GM19193 (cell line): ENCODE measurements at regions not wholly inside any gene's neighbourhood (a gene's known extent, or its start where the extent isn't known, plus 50 kb on each side); places are given as distances from the start of the nearest gene placed in this dataset.

Experiments
- POLR2A ChIP-seq: IDR thresholded peaks from 4 replicates; pipeline ENCODE4 v1.6.1; 2011; ENCODE audit not compliant: insufficient read depth, insufficient read length; ENCODE audit errors: extremely low read depth

DNA sequence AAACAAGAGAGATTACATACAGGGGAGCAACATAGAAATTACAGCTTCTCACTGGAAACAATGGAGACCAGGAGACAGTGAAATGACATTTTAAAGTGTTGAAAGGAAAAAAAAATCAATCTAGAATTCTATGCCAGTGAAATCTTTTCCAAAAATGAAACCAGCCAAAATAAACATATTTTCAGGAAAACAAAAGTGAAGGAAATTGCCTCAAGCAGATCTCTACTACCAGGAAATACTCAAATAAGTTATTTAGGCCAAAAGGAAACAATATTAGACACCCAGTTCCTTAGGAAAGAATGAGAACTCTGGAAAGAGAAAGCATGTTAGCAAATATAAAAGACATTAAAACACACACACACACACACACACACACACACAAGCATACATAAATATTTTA lies 339.9 kb upstream of the NCKAP5 start:
- TF ChIP-seq POLR2A = no peak

GRCh38 chr2:133918141-133918540 lies 335.7 kb upstream of the MGAT5 start:
- TF ChIP-seq POLR2A = no peak

- no peak for TF ChIP-seq POLR2A
Measured at GRCh38 chr2:133919285-133919684, 334.6 kb upstream of the MGAT5 start.

DNA sequence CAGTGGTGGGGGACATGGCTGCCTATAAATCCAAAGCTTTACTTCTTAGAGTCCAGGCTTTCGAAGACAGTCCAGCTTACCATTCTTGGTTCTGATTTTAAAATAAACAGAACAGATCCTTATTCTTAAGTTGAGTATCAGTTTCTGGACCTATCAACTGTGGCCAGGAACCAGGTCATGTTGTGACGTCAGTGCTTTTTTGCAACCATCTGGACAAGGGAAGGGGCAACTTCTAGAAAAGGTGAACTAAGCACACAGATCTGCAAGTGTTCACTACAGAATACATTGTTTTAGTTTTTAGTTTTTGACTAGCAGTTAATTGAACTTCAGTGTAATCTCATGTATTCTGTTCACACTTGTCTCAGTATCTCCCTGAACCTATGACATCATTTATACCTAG lies 326.0 kb upstream of the MGAT5 start:
- no peak for TF ChIP-seq POLR2A

DNA sequence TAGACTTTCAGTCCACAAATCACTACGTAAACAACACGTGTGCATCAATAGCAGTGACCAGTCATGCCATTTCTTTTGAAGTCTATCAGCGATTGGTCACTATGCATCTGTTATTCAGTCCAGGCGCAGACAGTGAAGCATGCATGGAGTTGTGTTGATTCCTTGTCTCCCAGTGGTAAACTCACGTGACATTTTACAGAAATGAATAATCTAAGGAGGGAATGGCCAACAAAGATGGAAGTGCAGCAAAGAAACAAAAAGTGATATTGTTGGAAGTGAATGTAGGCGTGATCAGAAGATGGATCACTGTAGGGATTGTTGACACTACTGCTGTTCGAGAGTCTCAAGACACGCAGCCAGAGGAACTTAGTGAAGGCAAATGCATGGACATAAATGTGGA lies 317.8 kb upstream of the MGAT5 start:
- no peak for TF ChIP-seq POLR2A

- TF ChIP-seq POLR2A = no peak
Measured at GRCh38 chr2:133936601-133937000, 317.3 kb upstream of the MGAT5 start.

GRCh38 chr2:133937669-133938068 lies 316.2 kb upstream of the MGAT5 start:
- TF ChIP-seq POLR2A = no peak

DNA sequence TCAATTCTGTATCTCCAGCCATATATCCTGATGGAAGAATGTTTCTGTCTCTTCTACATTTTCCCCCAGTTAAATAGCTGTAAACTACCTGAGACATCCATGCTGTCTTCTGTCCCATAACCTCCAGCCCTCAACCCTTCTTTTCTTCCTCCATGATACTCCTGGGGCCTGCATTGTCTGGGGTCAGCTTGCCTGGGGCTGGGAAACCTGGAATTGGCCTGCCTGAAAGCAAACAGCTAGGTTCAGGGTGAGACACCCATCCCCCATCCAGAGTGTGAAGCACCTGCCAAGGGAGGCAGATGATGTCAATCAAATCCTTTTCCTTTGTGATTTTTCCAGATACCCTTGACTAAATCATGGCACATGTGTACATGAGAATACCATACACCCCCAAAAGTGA lies 313.7 kb upstream of the MGAT5 start:
- no peak for TF ChIP-seq POLR2A

- no peak for TF ChIP-seq POLR2A
Measured at GRCh38 chr2:133941666-133942065, 312.2 kb upstream of the MGAT5 start.

- TF ChIP-seq POLR2A = no peak
Measured at GRCh38 chr2:133942398-133942797, 311.5 kb upstream of the MGAT5 start.

DNA sequence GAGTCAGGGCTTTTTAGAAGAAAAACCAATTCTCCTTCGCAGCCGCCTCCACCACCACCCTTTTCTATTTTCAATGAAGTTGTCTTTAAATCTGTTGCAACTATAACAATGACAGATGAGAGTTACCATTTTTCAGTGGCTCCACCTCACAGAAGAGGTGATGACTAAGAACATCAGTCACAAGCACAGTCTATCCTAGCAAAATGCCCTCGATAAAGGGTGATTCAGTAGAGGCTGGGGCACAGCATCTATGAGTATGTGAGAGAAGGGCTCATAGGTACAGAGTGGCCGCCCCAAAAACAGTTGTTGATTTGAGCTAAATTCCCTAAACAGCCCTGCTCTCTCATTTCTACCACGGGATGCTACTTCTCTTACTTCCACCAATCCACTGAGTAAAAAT lies 310.8 kb upstream of the MGAT5 start:
- TF ChIP-seq POLR2A = no peak

GRCh38 chr2:133945089-133945488 lies 308.8 kb upstream of the MGAT5 start:
- no peak for TF ChIP-seq POLR2A

DNA sequence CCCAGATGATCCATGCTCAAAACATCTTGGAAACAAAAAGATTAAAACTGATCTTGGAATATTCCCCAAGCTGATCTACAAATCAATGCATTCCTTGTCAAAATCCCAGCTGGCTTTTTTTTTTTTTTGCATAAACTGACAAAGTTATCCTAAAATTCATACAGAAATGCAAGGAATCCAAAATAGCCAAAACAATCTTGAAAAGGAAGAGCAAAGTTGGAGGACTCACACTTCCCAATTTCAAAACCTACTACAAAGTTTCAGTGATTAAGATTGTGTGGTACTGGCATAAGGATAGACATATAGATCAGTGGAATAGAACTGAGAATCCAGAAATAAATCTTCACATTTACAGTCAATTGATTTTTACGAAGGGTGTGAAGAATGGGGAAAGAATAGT lies 306.8 kb upstream of the MGAT5 start:
- TF ChIP-seq POLR2A = no peak

- no peak for TF ChIP-seq POLR2A
Measured at GRCh38 chr2:133948610-133949290, 305.1 kb upstream of the MGAT5 start.

GRCh38 chr2:133949595-133949994 lies 304.3 kb upstream of the MGAT5 start:
- no peak for TF ChIP-seq POLR2A

DNA sequence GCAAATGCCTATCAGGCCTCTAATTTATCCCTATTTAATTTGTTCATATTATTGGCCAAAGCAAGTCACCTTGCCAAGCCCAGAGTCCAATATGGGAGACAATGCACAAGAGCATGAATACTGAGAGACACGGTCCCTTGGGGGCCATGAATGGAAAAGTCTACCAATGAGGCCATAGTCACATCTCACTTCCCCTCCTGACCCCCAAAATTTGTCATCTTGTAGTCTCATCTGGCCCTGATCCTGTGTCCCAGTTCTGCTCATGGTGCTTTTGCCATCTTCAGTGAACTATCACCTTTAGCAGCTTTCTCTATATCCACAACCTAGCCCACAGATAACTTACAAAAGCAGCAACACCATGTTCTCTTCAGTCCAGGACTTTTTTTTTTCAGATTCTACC lies 302.7 kb upstream of the MGAT5 start:
- TF ChIP-seq POLR2A = no peak

DNA sequence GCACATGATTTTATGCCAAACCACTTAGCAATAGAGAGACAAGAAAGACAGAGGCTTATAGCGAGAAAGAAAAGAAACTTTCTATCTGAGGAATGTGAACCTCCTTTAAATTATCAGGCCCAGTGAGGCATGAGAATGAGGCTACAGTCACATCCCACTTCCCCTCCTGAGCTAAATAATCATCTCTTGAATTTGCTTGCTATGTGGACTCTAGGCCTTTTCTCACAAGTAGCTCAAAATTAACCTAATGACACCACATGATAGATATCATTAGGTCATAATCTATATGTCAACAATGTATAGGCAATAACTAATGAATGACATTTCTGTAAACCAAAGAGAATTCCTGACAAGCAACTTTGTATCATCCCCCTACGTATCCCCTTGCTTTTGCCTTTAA lies 301.5 kb upstream of the MGAT5 start:
- no peak for TF ChIP-seq POLR2A
